ENCODE measurements at regions not wholly inside any gene's neighbourhood (a gene's known extent, or its start where the extent isn't known, plus 50 kb on each side); places are given as distances from the start of the nearest gene placed in this dataset.

GRCh38 chr2:117707874-117708273, 106.6 kb upstream of the DDX18 start:
- no peak for TF ChIP-seq CTCF (IDR thresholded peaks at IDR 0.05; ENCODE audit: borderline replicate concordance, extremely low read depth, low read length, poor library complexity, severe bottlenecking)
- no peak for TF ChIP-seq EZH2 (IDR thresholded peaks at IDR 0.05; ENCODE audit: borderline replicate concordance, low read depth, low read length, severe bottlenecking)

Measured in DND-41 (cell line).